NCI-H524 (cell line): ENCODE measurements at regions not wholly inside any gene's neighbourhood (a gene's known extent, or its start where the extent isn't known, plus 50 kb on each side); places are given as distances from the start of the nearest gene placed in this dataset.
"Not testable (repeated sequence)": the region's sequence is repeated elsewhere in the genome, so short reads cannot be mapped to it uniquely, and the experiment has no call there.

ENCODE experiments used
- DNase-seq, 2 experiments: peaks; one replicate each; lab custom pipeline; 2025; lab: John Stamatoyannopoulos, UW

DNA sequence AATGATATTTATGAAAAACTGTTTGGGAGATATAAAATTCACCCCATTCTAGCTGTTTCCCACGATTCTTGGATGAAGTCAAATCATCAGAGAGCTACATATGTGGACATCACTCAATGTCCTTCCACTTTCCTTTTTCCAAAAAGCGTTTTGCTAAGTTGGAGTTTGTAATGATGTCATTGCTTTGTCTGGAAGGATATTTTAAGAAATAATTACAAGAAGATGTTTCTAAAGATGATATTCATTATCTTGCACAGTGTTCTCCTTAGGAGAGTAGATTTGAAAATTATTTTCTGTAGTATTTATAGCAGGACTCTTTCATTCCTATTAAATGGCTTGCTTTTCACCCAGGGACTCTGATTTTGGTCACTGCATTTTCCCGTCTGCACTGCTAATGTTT, 851.2 kb downstream of the EFNB2 start:
- DNase-seq, result no peak

- DNase-seq, result no peak
These were observed 855.6 kb downstream of the EFNB2 start for GRCh38 chr13:105679838-105680237.

GRCh38 chr13:105678072-105678471, 857.4 kb downstream of the EFNB2 start:
- no peak for DNase-seq

DNA sequence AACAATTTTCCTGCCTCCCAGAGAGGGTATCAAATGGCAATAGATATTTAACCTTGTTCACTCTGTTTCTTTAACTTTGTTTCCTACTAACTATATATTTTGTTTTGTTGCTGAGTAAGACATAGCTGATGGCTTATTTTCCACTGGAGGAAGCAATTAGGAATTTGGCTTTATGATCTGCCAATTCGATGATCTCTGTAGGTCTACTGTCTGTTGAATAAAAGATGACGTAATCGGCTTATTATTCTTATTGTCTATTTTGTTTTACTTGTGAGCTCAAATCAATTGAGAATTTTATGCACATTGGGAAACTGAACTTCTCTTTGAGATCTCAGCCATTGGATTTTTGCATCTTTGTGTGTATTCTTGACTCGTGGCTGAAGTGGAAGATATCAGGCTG, 862.6 kb downstream of the EFNB2 start:
- DNase-seq, result no peak

- not testable (repeated sequence) for DNase-seq
These were observed 864.3 kb downstream of the EFNB2 start for GRCh38 chr13:105671131-105671530.

DNA sequence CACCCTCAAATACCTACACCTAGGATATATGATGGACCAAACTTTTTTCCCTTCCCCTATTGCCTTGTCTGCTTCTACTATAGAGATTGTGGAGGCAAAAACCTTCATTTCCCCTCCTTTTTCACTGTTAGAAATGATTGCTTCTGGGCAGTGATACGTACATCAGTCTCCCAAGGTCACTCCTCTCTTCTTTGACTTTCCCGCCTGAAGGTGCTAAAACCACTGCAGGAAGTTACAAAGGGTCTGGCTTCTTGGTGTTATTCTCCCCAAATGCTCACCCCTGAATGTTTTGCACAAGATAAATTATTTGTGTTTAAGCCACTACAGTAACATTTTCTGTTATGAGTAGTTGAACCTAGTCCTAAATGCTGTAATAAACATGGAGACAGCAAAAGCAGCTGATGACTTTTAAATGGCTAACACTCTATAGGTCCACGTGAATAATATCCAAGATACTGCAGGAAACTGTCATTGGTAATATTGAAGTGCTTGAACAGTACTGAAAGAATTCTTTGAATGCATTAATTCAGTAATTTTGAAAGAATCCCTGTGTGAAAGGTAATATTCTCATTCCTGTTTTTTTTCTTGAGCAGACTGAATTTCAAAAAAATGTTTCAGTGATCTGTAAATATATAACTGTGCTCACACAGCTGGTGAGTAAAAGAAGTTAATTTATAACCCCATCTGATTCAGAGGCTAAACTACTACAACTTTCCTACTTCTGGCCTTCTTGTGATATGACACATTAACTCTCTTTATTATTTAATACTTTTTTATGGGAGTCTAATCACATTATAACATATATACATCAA, 865.1 kb downstream of the EFNB2 start:
- DNase-seq, result no peak

DNA sequence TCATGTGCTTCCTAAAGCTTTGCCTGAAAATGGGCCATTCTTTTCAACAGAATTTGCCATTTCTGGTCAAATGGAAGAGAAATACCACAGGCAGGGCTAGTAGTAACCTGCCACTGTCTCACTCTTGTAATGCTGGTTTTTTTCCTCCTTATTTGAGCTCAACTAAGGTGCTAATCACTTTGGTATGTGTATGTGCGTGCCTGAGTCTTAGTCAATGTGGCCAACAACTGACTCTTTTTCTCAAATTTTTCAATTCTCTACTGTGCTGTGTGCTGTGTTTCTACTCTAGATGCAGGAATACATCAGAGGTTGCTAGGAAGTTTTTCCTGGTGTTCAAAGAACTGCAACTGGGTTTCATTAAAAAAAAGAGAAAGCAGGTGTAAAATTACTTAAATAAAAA, 870.2 kb downstream of the EFNB2 start:
- no peak for DNase-seq

DNA sequence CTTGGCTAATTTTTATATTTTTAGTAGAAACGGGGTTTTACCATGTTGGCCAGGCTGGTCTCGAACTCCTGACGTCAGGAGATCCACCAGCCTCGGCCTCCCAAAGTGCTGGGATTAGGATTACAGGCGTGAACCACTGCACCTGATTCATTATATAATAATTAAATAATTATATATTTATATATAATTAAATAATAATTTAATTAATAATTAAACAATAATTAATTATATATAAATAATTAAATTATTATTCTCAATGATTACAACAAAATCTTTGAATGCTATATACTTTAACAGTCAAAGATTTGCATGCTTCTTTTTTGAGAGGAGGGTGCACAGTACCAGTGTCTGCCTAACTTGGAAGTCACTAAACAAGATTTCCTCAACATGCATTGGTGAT, 872.3 kb downstream of the EFNB2 start:
- DNase-seq, result no peak

GRCh38 chr13:105660561-105660960, 874.9 kb downstream of the EFNB2 start:
- no peak for DNase-seq

DNA sequence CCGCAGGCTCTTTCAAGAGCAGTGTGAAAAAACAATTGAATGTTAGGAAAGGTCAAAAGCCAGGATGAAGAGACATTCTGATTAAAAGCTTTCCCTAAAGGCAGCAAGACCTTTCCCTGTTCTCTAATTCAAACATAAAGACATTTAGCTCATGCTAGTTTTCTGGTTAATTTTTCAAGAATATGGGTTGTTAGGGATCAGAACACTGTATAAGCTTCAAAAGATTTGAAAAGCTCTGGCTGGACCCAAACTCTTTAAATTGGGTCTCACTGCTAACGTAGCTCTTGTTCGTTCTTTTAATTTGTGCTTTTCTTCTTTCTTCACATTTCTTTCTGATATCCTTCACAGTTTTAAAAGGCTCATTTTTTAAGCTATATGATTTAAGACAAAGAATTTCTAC, 877.0 kb downstream of the EFNB2 start:
- DNase-seq, result no peak

- DNase-seq, result no peak
These were observed 880.4 kb downstream of the EFNB2 start for GRCh38 chr13:105655046-105655445.

DNA sequence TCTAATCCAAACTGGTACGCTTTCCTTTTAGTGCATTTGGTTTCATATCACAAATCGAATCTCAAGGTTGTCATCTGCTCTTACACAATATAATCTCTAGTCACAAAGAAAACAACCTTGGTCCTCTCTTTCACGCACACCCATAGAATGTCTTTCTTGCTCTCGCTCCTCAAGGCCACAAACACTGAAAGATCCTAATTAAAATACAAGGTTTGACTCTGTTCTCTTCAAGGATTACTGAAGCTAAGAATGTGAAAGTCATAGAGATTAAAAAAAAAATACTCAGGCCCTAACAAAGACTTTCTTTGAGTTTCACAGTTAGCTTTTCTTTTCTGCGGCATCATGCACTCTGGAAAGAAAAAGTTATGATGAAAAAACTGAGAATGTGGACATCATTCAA, 891.5 kb downstream of the EFNB2 start:
- no peak for DNase-seq

DNA sequence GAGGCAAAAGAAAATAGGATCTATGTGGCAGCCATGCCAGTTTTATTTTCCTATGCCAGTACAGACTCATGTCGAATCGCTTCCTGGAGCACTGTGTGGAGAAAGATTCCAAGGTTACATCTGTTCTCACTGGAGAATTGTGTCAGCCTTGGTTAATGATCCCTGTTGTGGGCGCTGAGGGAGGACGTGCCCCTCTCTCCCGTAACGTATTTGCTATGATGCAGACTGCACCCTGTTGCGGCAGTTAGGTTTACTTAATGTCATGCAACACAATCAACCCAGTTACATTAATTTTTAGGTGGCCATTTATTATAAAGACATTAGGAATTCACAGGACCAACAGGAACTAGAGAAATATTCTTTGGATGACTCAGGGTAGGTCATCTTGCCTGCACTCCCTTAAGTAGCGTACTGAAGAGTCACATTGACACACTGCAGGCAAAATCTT, 892.9 kb downstream of the EFNB2 start:
- no peak for DNase-seq

GRCh38 chr13:105641121-105641520, 894.3 kb downstream of the EFNB2 start:
- DNase-seq, result no peak

GRCh38 chr13:105638426-105638825, 897.0 kb downstream of the EFNB2 start:
- no peak for DNase-seq

DNA sequence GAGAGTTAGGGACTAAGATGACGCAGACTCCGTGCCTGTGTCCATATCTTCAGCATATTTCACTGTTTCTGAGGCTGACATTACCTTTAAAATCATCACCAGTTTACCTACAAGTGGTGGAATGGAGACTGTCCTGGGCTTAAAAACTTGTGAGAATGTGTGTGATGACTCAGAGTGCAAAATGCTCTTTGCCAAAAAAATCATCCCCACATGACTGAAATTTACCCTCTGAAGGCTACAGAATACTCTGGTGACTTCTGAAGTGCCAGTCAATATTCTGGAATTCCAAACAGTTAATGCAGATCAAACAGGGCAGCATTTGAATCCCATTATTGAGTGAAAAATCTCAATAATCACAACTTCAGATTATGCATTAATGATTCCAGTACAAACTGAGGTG, 901.4 kb downstream of the EFNB2 start:
- DNase-seq, result no peak

DNA sequence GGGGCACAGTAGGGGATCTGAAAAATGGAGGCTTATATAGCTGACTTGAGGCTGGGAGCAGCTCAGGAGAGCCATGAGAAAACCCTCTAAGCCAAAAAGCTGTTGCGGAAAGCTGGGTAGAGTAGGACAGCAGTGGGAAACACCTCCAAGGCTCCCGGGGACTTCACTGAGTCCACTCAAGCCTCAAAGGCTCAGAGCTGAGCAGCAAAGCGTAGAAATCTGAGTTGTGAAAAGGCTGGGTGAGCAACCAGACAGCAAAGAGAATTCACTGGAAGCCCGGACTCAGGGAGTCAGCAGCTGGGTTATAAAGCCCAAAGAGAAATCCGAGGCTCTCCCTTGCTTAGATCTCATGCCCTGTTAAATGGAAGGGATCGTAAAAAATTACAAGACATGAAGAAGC, 905.0 kb downstream of the EFNB2 start:
- no peak for DNase-seq

DNA sequence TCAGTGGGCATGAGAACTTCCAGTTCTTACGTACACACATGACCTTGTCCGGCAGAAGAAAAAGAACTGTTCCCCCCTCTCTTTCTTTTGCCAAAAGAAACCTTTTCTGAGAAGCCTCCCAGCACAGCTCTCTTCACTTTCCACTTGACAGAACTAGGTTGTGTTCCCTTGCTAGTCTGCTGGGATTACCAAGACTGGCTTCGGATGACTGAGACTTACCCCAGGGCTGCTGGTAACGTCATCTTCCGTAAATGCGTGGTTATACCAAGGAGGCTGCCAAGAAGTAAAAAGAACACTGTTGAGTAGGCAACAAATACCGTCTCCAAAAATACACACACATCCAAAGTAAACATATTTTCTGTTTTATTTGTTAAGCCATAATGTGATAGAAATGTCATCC, 908.2 kb downstream of the EFNB2 start:
- DNase-seq, result no peak

- no peak for DNase-seq
These were observed 909.8 kb downstream of the EFNB2 start for GRCh38 chr13:105625691-105626090.

DNA sequence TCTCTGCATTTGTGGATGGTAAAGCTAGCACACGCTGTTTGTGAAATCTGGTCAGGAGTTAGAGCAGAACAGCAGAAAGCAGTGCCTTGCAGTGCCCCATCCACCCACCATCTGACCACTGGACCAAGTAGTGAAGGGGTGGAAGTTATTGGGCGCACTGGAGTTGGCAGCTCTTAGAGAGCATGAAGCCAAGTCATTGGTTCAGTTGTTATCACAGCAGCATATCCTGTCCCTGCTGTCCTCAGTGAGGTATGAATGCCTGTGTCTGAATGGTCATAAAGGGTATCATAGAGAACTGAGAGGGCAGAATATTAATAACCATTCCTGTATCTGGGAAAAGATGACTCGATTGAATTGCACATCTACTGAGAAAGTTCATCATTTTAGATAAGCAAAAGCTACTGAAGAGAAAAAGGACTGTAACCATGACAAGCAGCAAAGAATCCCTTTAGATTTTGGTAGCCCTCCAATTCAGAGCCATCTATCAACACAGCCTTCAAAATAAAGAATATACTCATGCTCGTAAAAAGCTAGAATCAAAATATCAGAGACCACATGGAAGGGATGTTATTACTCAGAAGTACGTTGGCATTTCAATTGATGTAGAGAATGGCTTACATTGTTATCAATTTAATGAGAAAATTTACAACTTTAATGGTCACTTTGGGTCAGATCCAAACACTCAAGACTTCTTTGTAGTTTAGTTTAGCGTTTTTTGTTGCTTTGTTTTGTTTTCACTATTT, 919.0 kb downstream of the EFNB2 start:
- no peak for DNase-seq

DNA sequence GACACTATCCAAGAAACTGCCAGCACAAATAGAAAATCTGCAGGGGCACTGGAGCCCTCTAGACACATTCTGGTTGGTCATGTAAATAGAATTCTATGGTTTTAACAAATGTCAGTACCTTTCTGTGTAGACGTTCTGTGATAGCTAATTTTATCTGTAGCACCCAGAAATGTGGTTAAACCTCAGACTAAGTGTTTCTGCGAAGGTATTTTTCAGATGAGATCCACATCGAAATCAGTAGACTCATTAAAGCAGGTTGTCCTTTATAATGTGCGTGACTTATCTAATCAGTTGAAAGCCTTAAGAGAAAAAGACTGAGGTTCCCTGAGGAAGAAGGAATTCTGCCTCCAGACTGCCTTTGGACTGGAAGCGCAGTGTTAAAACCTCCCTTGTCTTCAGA, 922.9 kb downstream of the EFNB2 start:
- no peak for DNase-seq

DNA sequence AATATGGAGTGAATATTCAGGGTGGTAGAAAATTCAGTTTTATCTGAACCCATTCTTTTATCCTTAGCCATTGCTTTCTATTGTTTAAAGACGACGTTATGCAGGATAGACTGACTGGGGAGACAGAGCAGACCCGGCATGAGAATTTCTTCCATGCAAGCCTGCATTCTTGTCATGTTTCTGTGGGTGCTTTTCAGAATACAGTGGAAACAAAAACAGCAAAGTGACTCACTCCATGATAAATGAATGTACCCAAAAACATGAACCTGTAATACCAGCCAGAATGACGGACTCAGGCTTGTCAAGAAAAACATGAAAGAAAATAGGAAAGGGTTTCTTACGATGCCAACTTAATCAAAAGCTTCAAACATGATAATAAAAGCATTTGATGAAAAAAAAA, 924.0 kb downstream of the EFNB2 start:
- DNase-seq, result no peak

- no peak for DNase-seq
These were observed 927.4 kb downstream of the EFNB2 start for GRCh38 chr13:105608104-105608503.

GRCh38 chr13:105607426-105607825, 928.0 kb downstream of the EFNB2 start:
- DNase-seq, result no peak
